Inflammatory macrophage (primary cell): ENCODE measurements at regions not wholly inside any gene's neighbourhood (a gene's known extent, or its start where the extent isn't known, plus 50 kb on each side); places are given as distances from the start of the nearest gene placed in this dataset.
"Not testable (repeated sequence)": the region's sequence is repeated elsewhere in the genome, so short reads cannot be mapped to it uniquely, and the experiment has no call there.

Source experiments
- DNase-seq, 2 donors: peaks; one replicate each; pipeline ENCODE4 v3.0.0-alpha.2; 2020 to 2022

DNA sequence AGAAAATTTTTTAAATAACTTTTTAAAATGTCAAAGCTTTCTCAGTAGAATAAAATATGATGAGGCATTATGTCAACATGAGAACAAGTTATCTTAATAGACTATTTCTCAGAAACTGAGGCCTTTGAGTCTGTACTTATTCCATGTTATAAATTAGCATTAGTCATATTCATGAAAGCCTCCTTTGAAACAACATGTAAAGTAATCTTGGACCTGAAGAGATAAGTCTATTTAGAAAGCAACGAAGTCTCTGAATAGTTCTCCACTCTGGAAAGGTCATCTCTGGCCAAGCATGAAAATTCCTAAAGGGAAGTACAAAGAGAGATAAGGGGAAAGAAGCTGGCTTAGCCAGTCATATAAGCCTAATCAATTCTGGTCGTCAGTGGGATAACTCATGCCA, 150.8 kb downstream of the CYB561 start:
- no peak for DNase-seq

DNA sequence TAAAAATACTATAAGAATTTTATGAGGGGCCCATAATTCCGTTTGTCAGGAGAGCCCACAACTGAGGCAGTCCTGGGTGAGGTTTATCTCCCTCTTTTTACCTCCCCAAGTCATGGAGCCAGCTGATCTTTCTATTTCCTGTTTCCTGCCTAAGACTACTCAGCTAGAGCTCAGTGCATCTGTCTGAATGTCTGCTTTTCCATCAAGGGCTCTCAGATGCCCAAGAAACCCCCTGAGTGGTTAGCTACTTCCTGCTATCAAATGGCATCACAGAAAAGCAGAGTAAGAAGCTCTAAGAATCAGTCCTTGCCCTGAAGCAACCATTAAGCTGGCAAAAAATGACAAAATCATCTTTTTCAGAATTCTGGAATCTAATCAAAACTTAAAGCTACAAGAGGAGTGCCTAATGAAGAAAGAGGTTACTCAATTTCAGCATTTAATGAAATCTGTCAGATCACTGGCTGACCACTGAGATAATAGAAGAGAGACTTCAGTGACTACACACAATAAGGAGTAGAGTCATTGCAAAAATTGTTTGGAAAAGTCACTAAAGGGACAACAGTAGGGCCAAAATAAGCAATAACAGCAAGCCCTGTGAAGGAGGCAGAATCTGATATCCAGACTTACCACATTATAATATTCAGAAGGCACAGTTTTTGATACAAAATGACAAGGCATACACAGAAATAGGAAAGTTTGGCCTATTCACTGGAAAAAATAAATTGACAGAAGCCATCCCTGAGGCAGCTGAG, 150.1 kb downstream of the CYB561 start:
- DNase-seq = no peak

DNA sequence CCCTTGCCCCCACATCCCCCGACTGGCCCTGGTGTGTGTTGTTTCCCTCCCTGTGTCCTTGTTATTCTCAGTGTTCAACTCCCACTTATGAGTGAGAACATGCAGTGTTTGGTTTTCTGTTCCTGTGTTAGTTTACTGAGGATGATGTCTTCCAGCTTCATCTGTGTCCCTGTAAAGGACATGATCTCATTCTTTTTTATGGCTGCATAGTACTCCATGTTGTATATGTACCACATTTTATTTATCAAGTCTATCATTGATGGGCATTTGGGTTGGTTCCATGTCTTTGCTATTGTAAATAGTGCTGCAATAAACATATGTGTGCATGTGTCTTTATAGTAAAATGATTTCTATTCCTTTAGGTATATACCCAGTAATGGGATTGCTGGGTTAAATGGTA, 147.2 kb downstream of the CYB561 start:
- DNase-seq = not testable (repeated sequence)

DNA sequence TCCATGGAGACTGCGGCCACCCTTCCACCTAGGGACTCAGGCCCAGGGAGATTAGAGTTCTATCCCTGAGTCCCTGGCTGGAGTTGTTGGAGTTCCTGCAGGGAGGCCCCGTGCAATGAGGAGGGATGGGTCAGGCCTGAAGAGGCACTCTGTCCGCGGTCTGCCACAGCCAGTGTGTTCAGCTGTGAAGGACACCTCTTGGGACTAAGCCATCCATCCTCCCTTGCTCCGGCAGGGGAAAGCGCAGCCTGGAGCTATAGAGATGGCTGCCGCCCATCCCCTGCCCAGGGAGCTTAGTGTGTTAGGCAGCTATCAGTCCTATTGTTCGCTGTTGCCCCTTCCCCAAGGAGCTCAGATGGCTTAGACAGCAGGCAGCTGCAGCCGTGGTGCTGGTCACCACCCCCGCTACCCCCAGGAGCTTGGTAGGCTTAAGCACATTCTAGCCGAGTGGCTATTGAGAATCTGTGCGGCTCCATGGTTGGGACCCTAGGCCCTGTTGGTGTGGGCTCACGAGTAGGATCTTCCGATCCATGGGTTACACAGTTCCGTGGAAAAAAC, 141.3 kb downstream of the CYB561 start:
- no peak for DNase-seq

DNA sequence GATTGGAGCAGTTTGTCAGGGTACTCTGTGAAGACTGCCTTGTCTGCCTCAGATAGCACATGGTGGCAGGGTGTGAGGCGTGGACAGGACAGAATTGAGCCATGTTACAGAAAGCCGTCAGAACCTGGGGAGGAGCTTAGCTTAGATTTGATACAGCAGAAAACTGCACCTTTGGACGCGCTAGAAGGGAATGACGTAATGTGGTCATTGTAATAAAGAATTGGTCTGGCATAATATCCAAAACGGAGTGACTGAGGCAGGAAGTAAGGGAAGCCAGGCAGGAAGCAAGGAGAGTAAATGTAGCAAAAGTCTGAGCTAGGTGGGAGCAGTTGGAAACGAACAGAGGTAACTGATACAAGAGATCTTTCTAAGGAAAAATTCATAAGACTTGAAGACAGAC, 140.2 kb downstream of the CYB561 start:
- no peak for DNase-seq

DNA sequence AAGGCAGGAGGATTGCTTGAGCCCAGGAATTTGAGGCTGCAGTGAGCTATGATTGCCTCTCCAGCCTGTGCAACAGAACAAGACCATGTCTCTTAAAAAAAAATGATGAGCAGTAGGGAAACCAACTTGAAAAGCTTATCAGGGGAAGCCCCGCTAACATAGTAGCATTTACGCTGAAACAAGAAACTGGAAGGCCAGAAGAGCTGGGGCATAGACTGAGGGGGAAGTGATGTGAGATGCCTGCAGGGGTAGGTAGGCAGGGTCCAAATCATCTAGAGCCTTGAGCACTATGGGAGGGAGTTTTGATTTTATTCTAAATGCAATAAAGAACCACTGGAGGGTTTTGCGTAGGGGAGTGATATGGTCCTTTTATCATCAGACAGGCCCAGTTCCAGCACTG, 139.3 kb downstream of the CYB561 start:
- DNase-seq = no peak

DNA sequence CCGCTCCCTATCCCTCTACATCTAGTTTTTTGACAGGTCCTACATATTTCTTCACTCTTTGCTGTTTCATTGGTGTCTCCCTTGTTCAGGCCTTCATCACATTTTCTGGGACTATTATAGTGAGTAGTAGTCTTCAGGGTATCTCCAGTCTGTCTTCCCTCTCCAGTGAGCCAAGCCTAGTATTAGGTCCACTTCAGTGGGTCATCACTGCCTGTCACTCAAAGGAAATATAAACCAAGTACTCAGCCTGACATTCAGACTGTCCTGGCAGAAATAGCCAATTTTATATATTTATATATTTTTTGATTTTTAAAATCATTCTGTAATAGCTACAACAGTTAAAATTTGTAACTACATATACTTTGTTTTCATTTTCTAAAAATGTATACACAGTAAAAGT, 137.8 kb downstream of the CYB561 start:
- DNase-seq = no peak

DNA sequence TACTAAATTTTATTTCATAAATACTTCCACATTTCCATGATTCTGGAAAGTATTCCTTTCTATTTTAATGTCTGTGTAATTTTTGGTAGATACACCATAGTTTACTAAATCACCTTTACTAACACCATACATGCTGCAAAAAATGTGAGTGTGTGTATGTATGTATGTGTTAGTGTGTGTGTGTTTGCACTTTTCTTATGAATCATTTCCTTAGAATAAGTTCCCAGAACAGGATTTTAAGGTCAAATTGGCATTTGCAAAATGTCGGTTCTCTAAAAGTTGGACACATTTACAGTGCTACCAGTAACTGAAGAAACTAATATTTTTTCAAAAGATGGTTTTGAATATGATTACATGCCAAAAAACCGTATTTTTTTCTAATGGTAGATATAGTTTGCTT, 137.1 kb downstream of the CYB561 start:
- peak; percentile 50 to 60 for DNase-seq

DNA sequence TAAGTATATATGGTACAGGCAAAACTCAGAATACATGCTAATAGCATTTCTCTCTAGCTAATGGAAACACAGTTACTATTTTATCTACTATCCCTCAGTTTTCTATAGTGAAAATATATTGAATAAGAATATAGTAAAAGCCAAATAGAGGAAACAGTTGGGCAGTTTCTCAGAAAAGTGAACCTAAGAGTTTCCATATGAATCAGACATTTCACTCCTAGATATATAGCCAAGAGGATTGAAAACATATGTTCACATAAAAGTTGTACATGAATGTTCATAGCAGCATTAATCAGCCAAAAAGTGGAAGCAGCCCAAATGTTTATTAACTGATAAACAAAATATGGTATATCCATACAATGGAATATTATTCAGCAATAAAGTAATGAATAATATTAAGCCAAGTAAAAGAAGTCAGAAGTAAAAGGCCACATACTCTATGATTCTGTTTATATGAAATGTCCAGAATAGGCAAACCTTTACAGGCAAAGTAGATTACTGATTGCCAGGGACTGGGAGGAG, 134.6 kb downstream of the CYB561 start:
- peak; percentile 30 to 76 for DNase-seq

DNA sequence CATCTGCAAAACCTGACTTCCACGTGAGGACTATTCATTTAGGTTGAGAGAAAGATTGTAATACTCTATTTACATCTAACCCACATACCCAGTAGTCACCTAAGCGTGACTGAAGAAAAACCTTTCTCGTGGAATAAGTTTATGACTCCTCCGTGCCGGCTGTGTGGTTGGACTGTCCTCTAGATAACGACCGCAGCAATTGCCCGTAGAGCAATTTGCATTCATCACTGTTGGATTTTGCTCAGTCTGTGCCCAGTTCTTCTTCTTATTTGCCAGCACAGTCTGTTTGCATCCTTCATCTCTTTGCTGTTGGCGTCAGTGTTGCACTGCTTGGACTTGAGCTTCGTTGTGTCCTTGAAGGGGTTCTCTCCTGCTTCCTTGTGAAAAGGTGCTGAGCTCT, 131.3 kb downstream of the CYB561 start:
- DNase-seq = no peak

DNA sequence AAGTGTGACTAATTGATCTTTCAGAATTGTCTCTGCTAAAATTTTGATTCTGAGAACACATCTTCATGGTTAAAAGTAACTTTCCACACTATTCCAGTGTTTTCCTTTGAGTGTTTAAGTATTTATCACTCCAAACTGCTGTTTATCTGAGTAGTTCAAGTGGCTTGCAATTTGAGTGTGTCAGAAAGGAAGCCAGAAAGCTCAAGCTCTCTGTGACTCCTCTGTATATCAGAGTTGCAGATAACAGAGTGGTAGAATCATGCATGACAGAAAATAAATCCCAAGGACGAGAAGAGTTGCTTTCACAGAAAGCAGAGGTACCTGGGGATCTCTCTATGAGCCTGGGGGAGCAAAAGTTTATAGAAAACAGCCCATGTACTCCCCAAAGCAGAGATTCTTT, 130.0 kb downstream of the CYB561 start:
- no peak for DNase-seq

DNA sequence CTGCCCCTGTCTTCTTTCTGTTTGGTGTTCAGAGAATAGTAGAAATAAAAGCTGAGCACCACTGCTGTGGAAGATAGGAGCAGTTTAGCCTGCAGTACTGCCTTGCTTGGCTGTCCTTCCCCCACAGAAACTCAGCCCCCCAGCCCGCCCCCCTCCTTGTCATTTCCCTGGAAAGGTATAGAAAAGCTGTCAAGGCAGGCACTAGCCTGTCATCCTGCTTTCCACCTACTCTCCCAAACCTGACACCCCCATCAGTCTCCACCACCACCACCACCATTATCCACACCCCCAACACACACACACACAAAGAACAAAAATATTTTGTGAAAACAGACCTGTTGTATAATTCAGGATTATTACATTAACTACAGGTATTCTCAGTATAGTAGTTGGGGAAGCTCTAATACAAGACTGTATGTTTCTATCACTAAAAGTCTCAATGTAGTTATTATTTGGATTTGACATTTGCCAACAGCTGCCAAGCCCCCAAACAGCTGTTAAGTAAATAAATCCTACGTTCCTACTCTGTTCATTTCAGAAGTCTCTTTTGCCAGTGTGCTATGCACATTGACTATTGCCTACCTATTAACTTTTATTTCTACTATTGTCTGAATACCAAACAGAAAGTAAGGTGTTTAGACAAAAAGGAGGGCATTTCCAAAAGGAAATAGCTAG, 128.8 kb downstream of the CYB561 start:
- no peak for DNase-seq

DNA sequence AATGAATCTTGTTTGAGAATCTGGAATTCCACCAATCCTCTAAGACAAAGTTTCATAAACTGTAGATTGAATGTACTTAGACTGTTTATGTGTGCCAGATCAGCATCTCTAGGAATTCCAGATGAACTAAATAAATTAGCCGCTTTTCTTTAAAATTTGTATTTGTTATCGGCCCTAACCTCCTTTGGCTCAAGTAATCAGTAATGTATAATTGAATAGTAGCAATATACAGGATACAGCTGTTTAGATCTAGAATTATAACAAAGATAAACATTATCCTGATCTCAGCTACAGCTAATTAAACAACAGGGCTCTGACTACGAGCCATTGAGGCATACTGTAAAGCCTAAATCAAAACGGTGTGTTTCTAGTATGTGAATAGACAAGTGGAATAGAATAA, 120.3 kb downstream of the CYB561 start:
- DNase-seq = no peak

DNA sequence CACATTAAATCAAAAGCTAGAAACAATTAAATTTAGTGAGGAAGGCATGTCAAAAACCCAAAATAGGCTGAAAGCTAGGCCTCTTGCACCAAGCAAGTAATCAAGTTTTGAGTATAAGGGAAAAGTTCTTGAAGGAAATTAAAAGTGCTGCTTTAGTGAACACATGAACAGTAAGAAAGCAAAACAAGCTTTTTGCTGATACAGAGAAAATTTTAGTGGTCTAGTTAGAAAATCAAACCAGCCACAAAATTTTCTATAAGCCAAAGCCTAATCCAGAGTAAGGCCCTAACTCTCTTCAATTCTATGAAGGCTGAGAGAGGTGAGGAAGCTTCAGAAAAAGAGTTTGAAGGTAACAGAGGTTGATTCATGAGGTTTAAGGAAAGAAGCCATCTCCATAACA, 116.2 kb downstream of the CYB561 start:
- no peak for DNase-seq

DNA sequence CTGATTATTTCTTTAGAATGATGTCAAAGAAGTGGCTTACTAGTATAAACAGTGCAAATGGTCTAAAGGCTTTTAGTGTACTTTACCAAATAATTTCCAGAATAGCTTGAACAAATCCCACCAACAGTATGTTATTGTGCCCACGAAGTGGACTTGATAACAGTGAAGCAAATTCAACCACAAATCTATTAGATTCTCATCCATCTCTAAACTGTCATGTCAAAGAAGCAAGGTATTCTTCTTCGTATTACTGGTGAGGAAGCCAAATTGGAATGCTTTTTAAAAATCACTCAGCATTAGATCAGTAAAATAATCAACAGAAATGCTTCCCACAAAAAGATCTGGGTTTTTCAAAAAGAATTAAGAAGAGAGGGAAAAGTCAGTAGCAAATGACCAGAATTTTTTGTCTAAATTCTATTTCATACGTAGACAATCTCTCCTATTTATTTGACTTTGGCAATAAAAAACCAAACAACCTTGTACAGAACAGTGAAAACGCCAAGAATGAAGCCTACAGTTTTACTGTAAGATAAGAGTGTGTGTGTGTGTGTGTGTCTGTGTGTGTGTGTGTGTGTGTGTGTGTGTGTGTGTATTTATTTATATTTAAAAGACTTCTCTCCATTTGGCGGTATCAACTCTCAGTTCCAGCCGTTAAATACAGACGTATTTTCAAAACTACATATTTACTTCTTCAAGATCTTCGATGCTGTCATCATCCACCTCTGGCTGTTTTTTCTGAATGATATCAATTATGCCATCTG, 114.6 kb downstream of the CYB561 start:
- DNase-seq = no peak

DNA sequence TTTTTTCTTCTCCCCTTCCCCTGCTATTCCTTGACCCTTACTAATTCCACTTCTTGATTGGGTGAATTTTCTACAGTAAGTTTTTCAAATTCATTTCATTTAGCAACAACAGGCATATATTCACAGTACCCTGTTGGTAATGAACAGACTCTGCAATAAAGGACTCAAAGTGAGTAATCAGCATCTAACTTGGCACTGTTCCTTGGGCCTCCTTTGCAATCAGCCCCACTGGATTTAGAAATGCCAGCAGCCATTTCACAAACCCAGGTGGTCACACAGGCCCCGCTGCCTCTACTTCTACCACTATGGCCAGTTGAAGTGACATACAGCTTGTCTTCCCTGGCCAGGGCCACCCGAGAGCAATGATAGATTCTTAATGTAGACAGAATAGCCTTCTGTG, 113.8 kb downstream of the CYB561 start:
- DNase-seq = no peak

DNA sequence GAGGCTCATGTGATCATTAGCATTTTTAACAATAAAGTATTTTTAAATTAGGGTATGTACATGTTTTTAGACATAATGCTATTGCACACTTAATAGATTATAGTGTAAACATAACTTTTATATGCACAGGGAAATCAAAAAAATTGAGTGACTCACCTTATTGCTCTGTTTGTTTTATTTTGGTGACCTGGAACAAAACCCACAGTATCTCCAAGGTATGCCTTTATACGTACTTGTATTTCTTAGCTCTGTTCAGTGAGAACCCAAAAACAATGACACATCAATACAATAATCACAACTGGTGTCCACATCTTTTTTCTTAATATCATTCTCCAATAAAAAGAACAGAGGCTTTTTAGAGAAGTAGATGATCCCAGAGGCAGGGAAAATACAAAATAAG, 112.2 kb downstream of the CYB561 start:
- DNase-seq = no peak

DNA sequence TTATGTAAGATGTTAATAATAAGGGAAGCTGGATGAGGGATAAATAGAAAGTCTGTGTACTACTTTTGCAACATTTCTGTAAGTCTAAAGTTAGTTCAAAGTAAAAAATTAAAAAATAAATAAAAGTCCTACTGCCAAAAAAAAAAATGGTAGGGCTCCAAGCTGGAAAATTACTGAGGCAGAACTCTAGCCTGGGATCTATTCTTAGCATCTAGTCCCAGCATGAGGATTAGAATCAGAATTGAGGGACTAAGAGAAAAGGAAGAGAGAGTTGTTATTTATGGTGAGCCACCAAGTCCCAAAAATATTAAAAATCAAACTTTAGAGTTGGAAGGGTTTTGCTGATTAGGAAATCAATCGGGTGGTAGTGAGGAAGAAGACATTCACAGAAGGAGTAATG, 110.3 kb downstream of the CYB561 start:
- no peak for DNase-seq

DNA sequence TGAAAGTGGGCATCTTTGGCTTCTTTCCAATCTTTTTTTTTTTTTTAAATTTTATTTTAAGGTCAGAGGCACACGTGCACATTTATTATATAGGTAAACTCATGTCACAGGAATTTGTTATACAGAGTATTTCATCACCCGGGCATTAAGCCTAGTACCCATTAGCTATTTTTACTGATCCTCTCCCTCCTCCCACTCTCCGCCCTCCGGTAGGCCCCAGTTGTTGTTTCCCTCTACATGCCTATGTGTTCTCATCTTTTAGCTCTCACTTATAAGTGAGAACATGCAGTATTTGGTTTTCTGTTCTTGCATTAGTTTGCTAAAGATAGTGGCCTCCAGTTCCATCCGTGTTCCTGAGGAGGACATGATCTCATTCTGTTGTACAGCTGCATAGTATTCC, 108.5 kb downstream of the CYB561 start:
- DNase-seq = no peak

DNA sequence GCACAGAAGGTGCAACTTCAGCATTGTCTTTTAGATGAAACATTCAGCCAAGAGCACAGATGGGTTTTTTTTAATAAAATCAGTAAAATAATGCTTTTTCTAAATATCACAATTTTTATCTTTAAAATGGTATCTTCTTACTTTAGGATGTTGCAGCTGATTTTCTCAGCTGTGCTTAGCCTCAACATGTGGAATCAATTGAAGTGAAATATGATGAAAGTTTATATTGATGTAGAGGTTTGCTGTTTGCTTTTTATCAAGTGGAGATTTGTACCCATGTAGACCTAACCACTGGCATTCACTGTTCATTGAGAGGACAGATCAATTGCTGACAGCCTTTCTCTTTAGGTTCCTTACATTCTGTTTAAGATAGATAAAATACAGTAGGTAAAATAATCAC, 107.8 kb downstream of the CYB561 start:
- DNase-seq = no peak

DNA sequence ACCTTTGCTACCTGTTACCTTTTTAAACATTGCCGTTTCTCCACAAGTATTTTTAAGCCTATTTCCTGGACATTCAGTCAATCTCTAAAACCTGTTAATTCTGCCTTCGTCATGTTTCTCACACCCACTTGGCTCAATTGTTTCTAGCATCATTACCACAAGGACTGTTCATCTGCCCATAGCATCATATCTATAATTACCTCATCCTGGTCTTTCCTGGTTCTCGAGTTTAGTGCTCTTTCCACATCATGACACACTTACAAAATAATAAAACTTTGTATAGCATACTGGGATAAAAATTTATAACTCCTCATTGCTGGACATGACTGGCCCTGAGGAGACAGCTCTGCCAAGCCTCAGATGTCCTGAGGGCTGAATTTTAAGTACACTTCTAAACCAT, 104.8 kb downstream of the CYB561 start:
- DNase-seq = peak in 1 of 2 donors; percentile 1

DNA sequence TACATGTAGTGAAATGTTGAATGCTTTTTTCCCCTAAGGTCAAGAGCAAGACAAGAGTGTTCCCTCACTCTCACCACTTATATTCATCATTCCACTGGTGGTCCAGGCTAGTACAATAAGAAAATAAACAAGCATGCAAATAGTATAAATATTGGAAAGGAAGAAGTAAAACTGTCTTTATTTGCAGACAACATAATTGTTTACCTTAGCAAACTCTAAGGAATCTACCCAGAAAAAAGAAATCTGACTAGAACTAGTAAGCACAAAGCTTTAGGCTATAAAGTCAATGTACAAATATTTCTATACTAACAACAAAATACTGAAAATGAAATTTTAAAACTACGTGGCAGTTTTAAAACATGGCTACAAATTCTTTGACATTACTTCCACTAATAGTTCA, 101.7 kb downstream of the CYB561 start:
- DNase-seq = no peak

DNA sequence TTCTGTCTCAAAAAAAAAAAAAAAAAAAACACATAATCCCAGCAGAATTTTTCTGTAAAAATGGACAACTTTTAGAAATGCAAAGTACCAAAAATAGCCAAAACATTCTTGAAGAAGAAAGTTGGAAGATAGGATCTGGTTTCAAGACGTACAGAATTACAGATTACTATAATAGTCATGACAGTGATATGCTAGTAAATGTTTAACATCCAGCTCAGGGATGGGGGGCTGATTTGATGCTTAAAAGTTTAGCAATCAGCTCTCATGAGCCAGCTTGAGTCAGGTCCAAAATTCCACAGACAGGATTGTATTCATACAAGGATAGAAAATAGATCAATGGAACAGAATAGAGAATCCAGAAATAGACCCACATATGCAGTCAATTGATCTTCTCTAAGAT, 100.5 kb downstream of the CYB561 start:
- DNase-seq = no peak
